NCI-H2081 treated with DMSO at 0.1 percent for 48 hours (cell line): ENCODE measurements at regions not wholly inside any gene's neighbourhood (a gene's known extent, or its start where the extent isn't known, plus 50 kb on each side); places are given as distances from the start of the nearest gene placed in this dataset.
A peak's percentile ranks its signal among the peaks of the same experiment; 100 is the strongest.
"Not testable (repeated sequence)": the region's sequence is repeated elsewhere in the genome, so short reads cannot be mapped to it uniquely, and the experiment has no call there.

Experiments
- DNase-seq: peaks from one replicate; lab custom pipeline; 2025; lab: John Stamatoyannopoulos, UW

DNA sequence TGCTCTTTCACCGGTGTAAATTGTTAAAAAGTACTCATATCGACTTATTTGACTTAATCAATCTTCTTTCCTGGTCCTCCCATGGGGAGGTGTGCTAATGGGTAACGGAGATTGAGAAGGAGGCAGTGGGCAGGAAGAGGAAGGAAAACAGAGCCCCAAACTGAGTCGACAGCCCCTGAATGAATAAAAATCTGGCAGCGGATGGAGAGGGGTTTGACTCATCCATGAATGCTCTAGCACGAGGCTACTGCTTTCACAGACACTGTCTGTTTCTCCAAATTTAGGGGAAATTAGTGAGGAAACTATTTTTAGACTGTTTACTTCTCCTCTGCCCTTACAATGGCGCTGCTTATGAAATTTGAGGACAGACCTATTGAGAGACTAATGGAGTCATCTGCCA lies 142.2 kb upstream of the ATXN1 start:
- DNase-seq: no peak

GRCh38 chr6:16902502-16902901 lies 141.2 kb upstream of the ATXN1 start:
- DNase-seq: no peak

- peak; percentile 44 for DNase-seq
Observed at GRCh38 chr6:16901782-16902181, 140.5 kb upstream of the ATXN1 start.

DNA sequence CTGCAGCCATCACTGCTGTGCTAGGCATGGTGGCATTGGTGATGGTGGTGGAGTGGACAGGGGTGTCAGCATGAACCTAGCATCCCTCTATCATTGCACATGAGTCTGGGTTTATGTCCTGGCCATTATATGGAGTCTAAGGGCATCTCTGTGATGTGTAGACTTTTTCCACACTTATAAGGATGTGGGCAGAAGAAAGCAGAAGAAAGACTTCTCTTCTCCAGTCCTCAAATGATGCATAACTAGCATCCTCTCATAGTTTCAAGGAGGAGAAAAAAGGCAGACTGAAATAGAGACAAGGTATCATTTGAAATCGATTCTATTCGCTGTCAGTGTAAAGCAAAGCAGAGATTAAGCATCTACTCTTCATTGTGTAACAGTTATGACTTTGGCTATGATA lies 140.0 kb upstream of the ATXN1 start:
- DNase-seq: no peak

GRCh38 chr6:16898640-16899396 lies 137.6 kb upstream of the ATXN1 start:
- no peak for DNase-seq

GRCh38 chr6:16897669-16898068 lies 136.4 kb upstream of the ATXN1 start:
- DNase-seq: no peak

DNA sequence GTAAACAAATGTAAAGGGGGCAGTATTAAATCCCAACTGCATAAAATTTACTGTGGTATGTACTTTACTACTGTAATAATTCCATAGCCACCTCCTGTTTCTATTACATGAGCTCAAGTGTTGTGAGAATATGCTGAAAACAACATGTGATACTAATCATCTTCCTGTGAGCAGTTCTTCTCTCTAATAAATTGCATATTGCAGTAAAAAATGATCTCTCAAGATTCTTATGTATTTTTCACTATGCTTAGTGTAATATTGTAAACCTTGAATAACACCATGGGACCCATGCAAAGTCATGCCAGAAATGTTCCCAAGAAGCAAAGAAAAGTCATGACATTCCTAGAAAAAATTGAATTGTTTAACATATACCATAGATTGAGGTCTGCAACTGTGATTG lies 133.0 kb upstream of the ATXN1 start:
- no peak for DNase-seq

DNA sequence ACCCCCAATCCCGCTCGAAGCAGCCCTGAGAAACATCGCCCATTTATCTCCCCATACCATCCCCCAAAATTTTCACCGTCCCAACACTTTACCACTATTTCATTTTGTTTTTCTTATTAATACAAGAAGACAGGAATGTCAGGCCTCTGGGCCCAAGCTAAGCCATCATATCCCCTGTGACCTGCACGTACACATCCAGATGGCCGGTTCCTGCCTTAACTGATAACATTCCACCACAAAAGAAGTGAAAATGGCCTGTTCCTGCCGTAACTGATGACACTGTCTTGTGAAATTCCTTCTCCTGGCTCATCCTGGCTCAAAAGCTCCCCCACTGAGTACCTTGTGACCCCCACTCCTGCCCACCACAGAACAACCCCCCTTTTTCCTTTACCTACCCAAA lies 129.8 kb upstream of the ATXN1 start:
- DNase-seq: not testable (repeated sequence)

- no peak for DNase-seq
Observed at GRCh38 chr6:16885411-16886160, 124.3 kb upstream of the ATXN1 start.

DNA sequence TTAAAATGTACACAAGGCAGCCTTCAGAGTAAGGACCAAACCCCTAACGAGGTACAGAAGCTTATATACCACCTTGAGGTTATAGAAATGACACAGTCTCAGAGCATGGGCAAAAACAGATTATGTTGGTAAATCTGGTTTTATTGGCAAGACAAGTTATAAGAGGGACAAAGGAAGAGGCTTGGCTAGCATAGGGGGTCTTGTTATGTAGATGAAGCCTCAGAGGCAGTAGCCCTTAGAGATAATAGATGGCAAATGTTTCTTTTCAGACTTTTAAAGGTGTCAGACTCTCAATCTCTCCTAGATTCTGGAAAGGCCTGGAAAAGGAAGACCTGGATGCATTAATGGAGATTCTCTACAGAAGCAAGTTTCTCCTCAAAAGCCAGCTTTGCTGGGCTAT lies 123.3 kb upstream of the ATXN1 start:
- no peak for DNase-seq

GRCh38 chr6:16883414-16883813 lies 122.2 kb upstream of the ATXN1 start:
- no peak for DNase-seq

- no peak for DNase-seq
Observed at GRCh38 chr6:16882230-16882629, 121.0 kb upstream of the ATXN1 start.

GRCh38 chr6:16876852-16877251 lies 115.6 kb upstream of the ATXN1 start:
- not testable (repeated sequence) for DNase-seq

- DNase-seq: no peak
Observed at GRCh38 chr6:16876201-16876600, 114.9 kb upstream of the ATXN1 start.

DNA sequence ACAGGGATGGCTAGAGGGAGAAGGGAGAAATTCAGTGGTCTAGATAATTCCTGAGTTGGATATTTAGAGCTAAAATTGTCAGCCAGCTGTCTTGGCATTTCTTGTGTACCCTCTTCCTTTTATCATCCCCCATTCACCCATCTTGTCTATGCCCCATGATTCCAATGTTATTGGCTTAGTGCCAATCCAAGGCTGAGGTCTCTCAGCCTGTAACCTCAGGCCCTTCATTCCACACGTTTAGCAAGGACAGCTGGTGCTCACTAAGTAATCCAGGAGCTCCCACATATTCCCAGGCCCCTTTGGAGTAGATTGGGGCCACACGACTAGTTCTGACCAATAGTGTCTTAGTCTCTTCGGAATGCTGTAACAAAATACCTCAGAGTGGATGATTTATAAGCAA lies 112.4 kb upstream of the ATXN1 start:
- DNase-seq: no peak

GRCh38 chr6:16872543-16873235 lies 111.4 kb upstream of the ATXN1 start:
- DNase-seq: no peak

GRCh38 chr6:16871047-16871446 lies 109.8 kb upstream of the ATXN1 start:
- no peak for DNase-seq

GRCh38 chr6:16868968-16869367 lies 107.7 kb upstream of the ATXN1 start:
- DNase-seq: no peak

DNA sequence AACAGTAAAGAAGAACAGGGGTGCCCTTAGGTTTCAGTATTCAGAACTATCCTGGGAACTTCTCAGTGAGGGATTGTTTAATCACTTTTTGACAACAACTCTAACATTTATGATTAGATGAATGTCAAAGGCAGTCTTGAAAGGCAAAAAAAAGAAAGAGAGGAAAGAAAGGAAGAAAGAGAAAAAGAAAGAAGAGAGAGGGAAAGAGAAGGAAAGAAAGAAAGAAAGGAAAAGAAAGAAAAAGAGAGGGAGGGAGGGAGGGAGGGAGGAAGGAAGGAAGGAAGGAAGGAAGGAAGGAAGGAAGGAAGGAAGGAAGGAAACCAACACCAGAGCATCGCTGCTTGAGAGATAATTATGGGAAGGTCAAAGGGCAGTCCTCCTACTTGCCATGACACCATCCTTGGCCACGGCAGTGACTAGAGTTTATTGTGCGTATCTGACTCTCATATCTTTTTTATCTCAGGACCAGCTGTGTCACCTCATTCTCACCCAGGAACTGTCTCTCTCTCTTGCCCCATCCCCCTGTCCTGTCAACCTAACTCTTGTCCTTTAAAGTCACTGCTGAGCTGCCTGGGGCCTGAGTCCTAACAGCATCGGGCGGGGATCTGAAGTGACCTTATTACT lies 96.8 kb upstream of the ATXN1 start:
- no peak for DNase-seq

GRCh38 chr6:16855460-16855859 lies 94.2 kb upstream of the ATXN1 start:
- DNase-seq: no peak

DNA sequence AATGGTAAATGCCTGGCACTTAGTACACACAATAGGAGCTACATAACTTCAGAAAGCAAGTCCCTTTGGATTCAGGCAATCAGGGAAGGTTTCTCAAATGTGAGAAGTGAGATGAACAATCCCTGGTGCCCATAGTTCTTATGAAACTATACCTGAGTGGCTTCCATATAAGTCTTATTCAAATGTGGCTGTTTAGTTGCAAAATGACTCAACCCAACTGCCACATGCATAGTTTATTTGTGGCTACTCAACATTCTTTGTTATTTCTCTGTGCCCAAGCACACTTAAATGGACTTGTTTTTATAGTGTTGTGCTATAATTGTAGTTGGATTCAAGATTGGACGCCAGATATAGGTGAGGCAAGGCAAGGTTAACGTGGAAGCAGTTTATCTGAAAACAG lies 93.7 kb upstream of the ATXN1 start:
- no peak for DNase-seq

GRCh38 chr6:16852671-16853070 lies 91.4 kb upstream of the ATXN1 start:
- DNase-seq: no peak

- no peak for DNase-seq
Observed at GRCh38 chr6:16851758-16852157, 90.5 kb upstream of the ATXN1 start.
